GM19463 (cell line): ENCODE measurements at regions not wholly inside any gene's neighbourhood (a gene's known extent, or its start where the extent isn't known, plus 50 kb on each side); places are given as distances from the start of the nearest gene placed in this dataset.
"Not testable (repeated sequence)": the region's sequence is repeated elsewhere in the genome, so short reads cannot be mapped to it uniquely, and the experiment has no call there.

ENCODE experiments used
- ATAC-seq: cut with Tn5 transposase; IDR thresholded peaks from one replicate; pipeline ENCODE4 v1.9.1; 2021; ENCODE audit warnings: mild to moderate bottlenecking, moderate library complexity; ENCODE audit not compliant: unreplicated experiment

DNA sequence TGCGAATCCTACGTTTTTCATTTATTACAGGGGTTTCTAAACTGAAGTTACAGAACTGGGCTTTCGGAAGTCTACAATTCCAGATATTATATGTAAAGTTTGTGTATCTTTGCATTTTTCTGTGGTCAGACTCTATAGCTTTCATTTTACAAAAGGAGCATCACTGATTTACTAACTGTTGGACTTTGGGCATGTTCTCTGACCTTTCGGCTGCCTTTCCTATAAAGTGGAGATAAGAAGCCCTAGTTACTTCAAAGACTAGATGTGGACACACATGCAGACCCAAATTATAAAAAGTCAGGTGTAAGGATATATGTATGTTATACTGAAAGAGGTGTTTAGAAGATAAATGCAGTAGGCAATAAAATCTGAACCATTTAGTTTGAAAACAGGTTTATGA, 126.6 kb upstream of the PRKCQ start:
- no peak for ATAC-seq

GRCh38 chr10:6704896-6705295, 124.8 kb upstream of the PRKCQ start:
- ATAC-seq: no peak

GRCh38 chr10:6702833-6703232, 122.8 kb upstream of the PRKCQ start:
- ATAC-seq: not testable (repeated sequence)

- ATAC-seq: no peak
Observed at GRCh38 chr10:6702030-6702429, 122.0 kb upstream of the PRKCQ start.

DNA sequence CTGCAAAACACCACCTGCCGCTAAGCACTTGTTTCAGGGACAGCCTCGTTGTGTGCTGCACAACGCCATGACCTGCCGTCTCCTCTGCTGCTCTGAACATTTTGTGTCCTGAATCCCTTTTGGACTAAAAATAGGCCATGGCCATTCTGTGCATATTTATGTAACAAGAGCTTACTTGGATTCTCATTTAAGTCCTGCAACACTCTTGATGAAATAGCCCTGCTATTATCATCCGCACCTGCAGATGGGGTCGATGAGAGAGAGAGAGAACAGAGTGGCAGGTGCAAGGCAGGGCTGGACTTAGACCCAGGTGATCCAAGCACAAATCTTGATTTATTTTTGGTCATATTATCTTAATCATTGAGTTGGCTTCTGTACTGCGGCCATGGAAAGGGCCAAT, 121.2 kb upstream of the PRKCQ start:
- ATAC-seq: no peak

DNA sequence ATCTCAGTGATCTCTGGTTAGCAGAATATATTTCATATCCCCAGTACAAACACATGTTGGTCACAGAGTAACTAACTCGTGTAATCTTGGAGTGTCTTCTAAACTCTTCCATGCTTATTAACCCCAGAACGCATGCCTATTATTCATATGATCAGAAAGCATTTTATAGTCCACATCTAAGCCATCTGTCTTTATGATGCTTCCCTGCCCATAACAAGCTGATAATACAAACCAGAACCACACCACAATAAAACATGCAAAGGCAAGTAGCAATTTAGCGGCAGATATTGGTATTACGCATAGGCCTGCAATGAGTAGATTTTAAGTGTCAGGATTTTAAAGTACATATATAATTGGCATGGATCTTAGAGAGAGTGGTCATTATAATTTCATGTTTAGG, 120.0 kb upstream of the PRKCQ start:
- ATAC-seq: no peak

- ATAC-seq: no peak
Observed at GRCh38 chr10:6699336-6699735, 119.3 kb upstream of the PRKCQ start.

- no peak for ATAC-seq
Observed at GRCh38 chr10:6695519-6695918, 115.4 kb upstream of the PRKCQ start.

DNA sequence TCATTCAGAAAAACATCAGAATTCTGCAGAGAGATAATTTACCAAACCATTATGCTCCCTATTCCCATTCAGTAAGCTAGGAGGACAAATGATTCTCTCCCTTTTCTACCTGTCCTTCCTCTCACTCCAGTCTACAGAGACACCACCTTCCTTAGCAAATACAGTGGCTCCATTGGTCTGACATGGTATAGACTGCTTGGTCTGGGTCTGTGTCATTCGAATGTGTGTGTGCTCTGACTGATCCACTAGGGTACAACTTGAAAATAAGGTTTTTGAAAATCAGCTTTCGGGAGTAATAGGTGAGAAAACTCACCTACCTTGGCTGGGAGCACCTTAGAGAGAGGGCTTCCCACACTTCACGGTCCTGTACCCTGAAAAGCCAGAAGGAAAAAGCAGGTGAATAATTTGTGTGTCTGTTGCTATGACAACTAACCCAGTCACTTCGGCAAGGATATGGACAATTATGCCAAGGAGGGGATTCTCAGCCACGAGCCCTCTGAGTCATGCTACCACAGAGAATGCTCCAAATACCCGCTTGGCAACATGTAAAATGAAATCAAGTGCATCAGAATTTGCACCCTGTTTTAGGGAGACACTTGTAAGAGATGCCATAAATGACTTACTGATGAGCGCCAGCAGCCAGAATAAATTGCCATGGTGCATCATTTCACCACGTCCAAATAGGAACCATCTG, 114.5 kb upstream of the PRKCQ start:
- no peak for ATAC-seq

DNA sequence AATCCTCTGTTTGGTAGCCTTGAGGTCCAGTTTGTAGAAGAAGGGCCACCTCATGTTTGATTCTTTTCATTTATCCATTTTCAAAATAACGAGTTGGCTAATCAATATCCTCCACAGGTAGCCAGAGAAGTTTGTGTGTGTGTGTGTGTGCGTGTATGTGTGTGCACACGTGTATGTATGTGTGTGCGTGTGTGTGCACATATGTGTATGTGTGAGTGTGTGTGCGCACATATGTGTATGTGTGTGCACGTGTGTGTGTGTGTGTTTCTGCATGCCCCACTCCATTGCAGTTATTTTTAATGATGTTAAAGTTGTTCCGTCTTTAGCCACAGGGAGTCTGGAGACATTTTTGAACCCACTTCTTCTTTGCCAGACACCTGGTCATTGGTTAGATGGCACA, 112.8 kb upstream of the PRKCQ start:
- no peak for ATAC-seq

DNA sequence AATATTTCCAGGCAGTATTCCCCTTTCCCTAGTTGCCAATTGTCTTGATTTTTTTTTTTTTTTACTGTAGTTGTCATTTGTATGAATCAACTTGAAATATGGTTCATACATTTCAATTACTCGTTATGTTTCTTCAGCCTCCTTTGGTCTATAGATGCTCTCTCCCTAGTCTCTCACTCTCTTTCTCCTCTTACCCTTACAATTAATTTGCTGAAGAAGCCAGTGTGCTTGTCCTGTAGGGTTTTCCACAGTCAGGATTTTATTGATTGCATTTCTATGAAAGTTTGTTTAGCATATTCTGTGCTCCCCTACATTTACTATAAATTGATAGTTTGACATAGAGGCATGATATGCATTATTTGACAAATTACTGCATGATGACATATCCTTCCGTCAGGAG, 112.0 kb upstream of the PRKCQ start:
- ATAC-seq: no peak

GRCh38 chr10:6689036-6689435, 109.0 kb upstream of the PRKCQ start:
- no peak for ATAC-seq

DNA sequence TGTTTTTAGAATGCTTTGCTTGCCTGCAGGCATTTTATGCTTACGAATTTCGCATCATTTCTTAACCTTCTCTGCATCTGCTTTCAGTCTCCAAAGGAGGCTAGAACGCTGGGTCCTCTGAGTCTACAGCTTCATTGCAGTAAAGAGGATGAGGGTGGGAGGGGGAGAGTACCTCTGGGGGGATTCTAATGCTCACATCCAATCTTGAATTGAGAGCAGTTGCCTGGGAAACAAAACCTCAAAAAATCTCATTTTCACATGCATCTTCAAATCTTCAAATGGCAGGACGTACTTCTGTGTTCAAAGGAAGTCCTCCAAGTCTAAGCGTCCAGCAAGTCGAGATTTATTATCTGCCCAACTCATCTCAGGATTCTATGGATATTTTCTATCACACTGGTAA, 100.7 kb upstream of the PRKCQ start:
- no peak for ATAC-seq

DNA sequence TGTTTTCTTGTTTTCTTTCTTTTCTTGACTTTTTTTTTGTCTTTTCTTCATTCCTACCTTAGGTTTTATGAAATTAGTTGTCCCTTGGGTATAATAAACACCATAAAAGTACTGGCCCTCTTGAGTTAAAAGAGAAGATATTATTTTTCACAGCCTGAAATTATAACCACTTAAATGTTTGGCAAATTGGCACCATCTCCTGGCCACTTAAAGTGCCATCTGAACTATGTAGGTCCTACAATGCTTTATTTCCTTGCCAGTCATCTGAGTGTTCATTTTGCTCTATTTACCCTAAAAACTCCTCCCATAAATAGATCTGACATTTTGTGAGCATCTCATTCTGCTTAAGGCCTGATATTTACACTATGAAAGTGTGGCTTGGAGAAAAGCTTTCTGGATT, 98.9 kb upstream of the PRKCQ start:
- ATAC-seq: no peak

DNA sequence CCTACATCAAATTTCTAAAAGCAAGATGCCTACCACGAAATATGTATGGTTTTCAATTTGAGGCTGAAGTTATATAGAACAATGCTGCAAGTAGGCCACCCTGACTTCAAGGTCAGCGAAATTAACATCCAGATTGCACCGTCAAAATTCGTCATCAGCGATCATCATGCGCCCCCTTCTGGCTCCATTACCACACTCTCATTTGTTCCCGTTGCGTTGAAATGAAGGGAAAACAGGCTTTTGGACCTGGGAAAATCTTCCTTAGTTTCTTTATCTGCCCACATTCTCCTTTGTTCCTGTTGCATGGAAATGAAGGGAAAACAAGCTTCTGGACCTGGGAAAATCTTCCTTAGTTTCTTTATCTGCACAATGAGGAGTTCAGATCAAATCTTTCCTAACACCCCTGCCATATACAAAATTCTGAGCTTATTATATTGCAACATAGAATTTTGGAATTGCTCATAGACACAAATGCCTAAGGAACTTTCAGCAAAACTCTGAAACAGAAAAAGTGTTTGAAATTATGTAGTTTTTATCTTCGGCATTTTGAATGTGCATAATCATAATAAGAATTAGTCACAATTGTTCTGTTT, 98.2 kb upstream of the PRKCQ start:
- no peak for ATAC-seq

DNA sequence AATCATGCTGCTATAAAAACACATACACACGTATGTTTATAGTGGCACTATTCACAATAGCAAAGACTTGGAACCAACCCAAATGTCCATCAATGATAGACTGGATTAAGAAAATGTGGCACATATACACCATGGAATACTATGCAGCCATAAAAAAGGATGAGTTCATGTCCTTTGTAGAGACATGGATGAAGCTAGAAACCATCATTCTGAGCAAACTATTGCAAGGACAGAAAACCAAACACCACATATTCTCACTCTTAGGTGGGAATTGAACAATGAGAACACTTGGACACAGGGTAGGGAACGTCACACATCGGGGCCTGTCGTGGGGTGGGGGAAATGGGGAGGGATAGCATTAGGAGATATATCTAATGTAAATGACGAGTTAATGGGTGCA, 97.1 kb upstream of the PRKCQ start:
- not testable (repeated sequence) for ATAC-seq

DNA sequence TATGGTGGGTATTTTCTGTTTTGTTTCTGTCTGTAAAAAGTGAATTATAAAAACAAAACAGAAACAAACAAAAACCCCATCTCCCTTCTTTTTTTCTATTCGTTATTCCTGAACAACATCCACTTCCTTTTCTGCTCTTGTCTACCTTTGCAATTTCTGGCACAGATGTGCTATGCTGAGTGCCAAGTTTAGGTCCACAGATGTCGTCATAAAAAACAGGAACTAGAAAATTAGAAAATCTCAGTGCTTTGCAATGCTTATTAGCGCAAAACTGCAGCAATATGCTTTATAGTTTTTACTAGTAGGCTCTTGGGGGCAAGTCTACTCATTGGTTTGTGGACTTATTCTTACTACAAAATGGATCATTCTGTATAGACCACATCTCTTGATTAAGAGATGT, 94.2 kb upstream of the PRKCQ start:
- no peak for ATAC-seq

- ATAC-seq: no peak
Observed at GRCh38 chr10:6671976-6672375, 91.9 kb upstream of the PRKCQ start.

GRCh38 chr10:6669269-6669859, 89.3 kb upstream of the PRKCQ start:
- no peak for ATAC-seq

- ATAC-seq: no peak
Observed at GRCh38 chr10:6667679-6668270, 87.7 kb upstream of the PRKCQ start.

DNA sequence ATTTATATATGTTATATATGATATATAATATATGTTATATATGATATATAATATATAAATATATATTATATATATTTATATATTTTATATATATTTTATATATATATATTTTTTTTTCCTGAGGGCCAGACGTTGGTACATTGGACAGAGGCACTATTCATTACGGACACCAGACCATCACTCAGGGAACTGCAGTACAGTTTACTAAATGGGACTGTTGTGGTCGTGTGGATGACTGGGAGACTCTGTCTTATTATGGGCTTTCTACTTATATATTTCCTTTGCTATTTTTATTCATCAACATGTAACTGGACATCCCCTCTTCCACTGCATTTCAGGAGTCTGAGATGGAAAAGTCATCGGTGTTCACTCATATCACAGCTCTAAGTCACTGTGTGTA, 87.1 kb upstream of the PRKCQ start:
- ATAC-seq: no peak

DNA sequence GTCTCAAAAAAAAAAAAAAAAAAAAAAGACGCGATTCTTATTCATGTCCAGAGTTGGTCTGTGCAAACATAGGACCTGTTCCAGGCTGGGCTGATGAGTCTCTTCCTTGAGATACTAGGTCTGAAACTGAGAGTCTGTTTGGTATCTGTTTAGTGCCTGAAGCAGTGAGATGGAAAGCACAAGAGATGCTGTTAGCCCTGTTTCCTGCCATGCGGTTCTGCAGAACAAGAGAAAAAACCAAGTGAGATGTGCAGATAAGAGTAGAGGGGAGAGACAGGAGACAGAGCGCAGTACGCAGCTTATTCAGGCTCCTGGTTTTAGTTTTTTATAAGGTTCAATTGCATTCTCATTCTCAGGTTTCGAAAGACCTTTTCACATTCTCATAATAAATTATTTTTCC, 85.8 kb upstream of the PRKCQ start:
- ATAC-seq: no peak
